ENCODE measurements at regions not wholly inside any gene's neighbourhood (a gene's known extent, or its start where the extent isn't known, plus 50 kb on each side); places are given as distances from the start of the nearest gene placed in this dataset.

DNA sequence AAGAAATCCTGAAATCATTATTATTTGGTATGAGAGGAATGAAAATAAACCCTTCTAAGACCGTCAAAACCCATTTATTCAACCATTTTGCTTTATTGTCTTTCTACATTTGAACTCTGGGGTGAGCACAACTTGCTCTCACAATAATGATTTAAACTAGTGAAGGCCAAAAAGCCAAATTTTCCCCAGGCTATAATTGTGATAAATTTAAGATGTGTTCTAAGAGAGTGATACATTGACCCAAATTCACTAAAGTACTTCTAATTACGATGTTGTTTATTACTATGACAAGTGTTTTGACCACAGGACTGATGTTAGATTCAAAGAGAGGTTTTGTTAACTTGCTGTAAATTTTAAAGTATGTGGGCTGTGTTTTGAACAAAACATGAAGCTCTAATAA lies 670.9 kb upstream of the NR5A2 start:
- Histone ChIP-seq H3K9ac (ENCODE audit: low read length) (no peak overlapping the region), H2AFZ (ENCODE audit: low read length) (no peak overlapping the region), H3F3A (ENCODE audit: insufficient read depth, low read length) (no peaks in the 10 kb centered on the region), H3K9me2 (ENCODE audit: low read depth, low read length) (no peaks in the 10 kb centered on the region), H3K9me3 (ENCODE audit: low read length) (no peaks in the 10 kb centered on the region), H3K79me2 (ENCODE audit: insufficient read depth, low read length) (no peaks in the 10 kb centered on the region), H4K20me1 (ENCODE audit: insufficient read depth, low read length) (no peaks in the 10 kb centered on the region), H3K4me3 (ENCODE audit: low read depth, low read length, poor library complexity, severe bottlenecking) (no peak overlapping the region), H3K4me1 (ENCODE audit: insufficient read depth, low read length, severe bottlenecking) (no peaks in the 10 kb centered on the region), H3K4me2 (ENCODE audit: low read length) (no peak overlapping the region), H3K27me3 (ENCODE audit: insufficient read depth, low read length) (no peaks in the 10 kb centered on the region), H3K36me3 (ENCODE audit: insufficient read depth, low read length) (no peaks in the 10 kb centered on the region), H3K27ac (ENCODE audit: low read depth, low read length, poor library complexity, severe bottlenecking) (no peak overlapping the region)
- TF ChIP-seq EZH2 (IDR thresholded peaks at IDR 0.05; ENCODE audit: borderline replicate concordance, low read length) = no peak
- TF ChIP-seq, protein P1, sequence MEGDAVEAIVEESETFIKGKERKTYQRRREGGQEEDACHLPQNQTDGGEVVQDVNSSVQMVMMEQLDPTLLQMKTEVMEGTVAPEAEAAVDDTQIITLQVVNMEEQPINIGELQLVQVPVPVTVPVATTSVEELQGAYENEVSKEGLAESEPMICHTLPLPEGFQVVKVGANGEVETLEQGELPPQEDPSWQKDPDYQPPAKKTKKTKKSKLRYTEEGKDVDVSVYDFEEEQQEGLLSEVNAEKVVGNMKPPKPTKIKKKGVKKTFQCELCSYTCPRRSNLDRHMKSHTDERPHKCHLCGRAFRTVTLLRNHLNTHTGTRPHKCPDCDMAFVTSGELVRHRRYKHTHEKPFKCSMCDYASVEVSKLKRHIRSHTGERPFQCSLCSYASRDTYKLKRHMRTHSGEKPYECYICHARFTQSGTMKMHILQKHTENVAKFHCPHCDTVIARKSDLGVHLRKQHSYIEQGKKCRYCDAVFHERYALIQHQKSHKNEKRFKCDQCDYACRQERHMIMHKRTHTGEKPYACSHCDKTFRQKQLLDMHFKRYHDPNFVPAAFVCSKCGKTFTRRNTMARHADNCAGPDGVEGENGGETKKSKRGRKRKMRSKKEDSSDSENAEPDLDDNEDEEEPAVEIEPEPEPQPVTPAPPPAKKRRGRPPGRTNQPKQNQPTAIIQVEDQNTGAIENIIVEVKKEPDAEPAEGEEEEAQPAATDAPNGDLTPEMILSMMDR (IDR thresholded peaks at IDR 0.05; ENCODE audit: low read length) = no peak

DNA sequence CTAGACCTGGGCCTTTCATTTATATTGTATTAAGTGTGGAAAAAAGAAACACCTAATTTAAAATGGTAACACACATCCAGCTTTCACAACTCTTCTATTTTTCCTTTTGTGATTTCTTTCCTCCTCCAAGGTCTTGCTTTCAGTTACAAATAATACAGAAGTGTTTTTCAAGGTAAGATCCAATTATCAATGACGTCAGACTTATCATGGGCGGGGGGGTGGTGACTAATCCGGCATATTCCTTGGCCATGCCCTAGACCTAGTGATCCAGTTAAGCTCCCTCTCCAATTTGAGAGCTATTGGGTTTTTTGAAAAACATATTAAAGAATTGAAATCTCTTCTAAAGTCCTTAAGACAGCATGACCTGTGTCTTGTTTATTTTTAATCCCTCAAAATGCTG lies 669.9 kb upstream of the NR5A2 start:
- H3K9me2 ChIP-seq (ENCODE audit: low read depth, low read length) = no peaks in the 10 kb centered on the region
- H3F3A ChIP-seq (ENCODE audit: insufficient read depth, low read length) = no peaks in the 10 kb centered on the region
- no peaks in the 10 kb centered on the region for H3K27me3 ChIP-seq (ENCODE audit: insufficient read depth, low read length)
- TF ChIP-seq, protein P1 (IDR thresholded peaks at IDR 0.05; ENCODE audit: low read length) = no peak
- no peak for TF ChIP-seq EZH2 (IDR thresholded peaks at IDR 0.05; ENCODE audit: borderline replicate concordance, low read length)
- no peak overlapping the region for H3K4me2 ChIP-seq (ENCODE audit: low read length)
- no peak overlapping the region for H3K9ac ChIP-seq (ENCODE audit: low read length)
- H3K4me1 ChIP-seq (ENCODE audit: insufficient read depth, low read length, severe bottlenecking) = no peaks in the 10 kb centered on the region
- H4K20me1 ChIP-seq (ENCODE audit: insufficient read depth, low read length) = no peaks in the 10 kb centered on the region
- H3K4me3 ChIP-seq (ENCODE audit: low read depth, low read length, poor library complexity, severe bottlenecking) = no peak overlapping the region
- no peak overlapping the region for H3K27ac ChIP-seq (ENCODE audit: low read depth, low read length, poor library complexity, severe bottlenecking)
- H3K9me3 ChIP-seq (ENCODE audit: low read length) = no peaks in the 10 kb centered on the region
- no peak overlapping the region for H2AFZ ChIP-seq (ENCODE audit: low read length)
- H3K36me3 ChIP-seq (ENCODE audit: insufficient read depth, low read length) = no peaks in the 10 kb centered on the region
- no peaks in the 10 kb centered on the region for H3K79me2 ChIP-seq (ENCODE audit: insufficient read depth, low read length)

DNA sequence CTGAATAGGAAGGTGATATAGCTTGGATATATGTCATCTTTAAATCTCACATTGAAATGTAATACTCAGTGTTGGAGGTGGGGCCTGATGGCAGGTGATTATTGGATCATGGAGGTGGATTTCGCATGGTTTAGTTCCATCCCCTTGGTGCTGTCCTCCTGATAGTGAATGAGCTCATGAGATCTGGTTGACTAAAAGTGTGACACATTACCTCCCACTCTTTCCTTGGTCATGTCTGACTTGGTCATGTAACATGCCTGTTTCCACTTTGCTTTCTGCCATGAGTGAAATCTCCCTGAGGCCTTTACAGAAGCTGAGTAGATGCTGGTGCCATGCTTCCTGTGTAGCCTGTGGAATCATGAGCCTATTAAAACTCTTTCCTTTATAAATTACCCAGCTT lies 664.5 kb upstream of the NR5A2 start:
- no peaks in the 10 kb centered on the region for H3K27me3 ChIP-seq (ENCODE audit: insufficient read depth, low read length)
- no peaks in the 10 kb centered on the region for H3K79me2 ChIP-seq (ENCODE audit: insufficient read depth, low read length)
- H2AFZ ChIP-seq (ENCODE audit: low read length) = no peak overlapping the region
- no peaks in the 10 kb centered on the region for H3K4me1 ChIP-seq (ENCODE audit: insufficient read depth, low read length, severe bottlenecking)
- H3K9me2 ChIP-seq (ENCODE audit: low read depth, low read length) = no peaks in the 10 kb centered on the region
- H3K27ac ChIP-seq (ENCODE audit: low read depth, low read length, poor library complexity, severe bottlenecking) = no peak overlapping the region
- H3K4me2 ChIP-seq (ENCODE audit: low read length) = no peak overlapping the region
- TF ChIP-seq, protein P1 (IDR thresholded peaks at IDR 0.05; ENCODE audit: low read length) = no peak
- TF ChIP-seq EZH2 (IDR thresholded peaks at IDR 0.05; ENCODE audit: borderline replicate concordance, low read length) = no peak
- H3K9me3 ChIP-seq (ENCODE audit: low read length) = no peaks in the 10 kb centered on the region
- H3F3A ChIP-seq (ENCODE audit: insufficient read depth, low read length) = no peaks in the 10 kb centered on the region
- no peaks in the 10 kb centered on the region for H3K36me3 ChIP-seq (ENCODE audit: insufficient read depth, low read length)
- H4K20me1 ChIP-seq (ENCODE audit: insufficient read depth, low read length) = no peaks in the 10 kb centered on the region
- no peak overlapping the region for H3K9ac ChIP-seq (ENCODE audit: low read length)
- no peak overlapping the region for H3K4me3 ChIP-seq (ENCODE audit: low read depth, low read length, poor library complexity, severe bottlenecking)

All from OCI-LY1 (cell line).